Islet of Langerhans (tissue), 1 donor: ENCODE measurements at regions not wholly inside any gene's neighbourhood (a gene's known extent, or its start where the extent isn't known, plus 50 kb on each side); places are given as distances from the start of the nearest gene placed in this dataset.
"Not testable (repeated sequence)": the region's sequence is repeated elsewhere in the genome, so short reads cannot be mapped to it uniquely, and the experiment has no call there.

ENCODE experiments used
- FAIRE-seq: peaks from one replicate; lab custom pipeline; 2011; peaks lifted over from hg19 to GRCh38; lab: Jason Lieb, UNC

GRCh38 chr14:97804056-97804455 lies 1006.9 kb downstream of the VRK1 start:
- FAIRE-seq: no peak

GRCh38 chr14:97806891-97807290 lies 1009.7 kb downstream of the VRK1 start:
- FAIRE-seq: no peak

- not testable (repeated sequence) for FAIRE-seq
Measured at GRCh38 chr14:97808541-97808940, 1011.4 kb downstream of the VRK1 start.

GRCh38 chr14:97813556-97813955 lies 1016.4 kb downstream of the VRK1 start:
- FAIRE-seq: no peak

- FAIRE-seq: no peak
Measured at GRCh38 chr14:97820781-97821180, 1023.6 kb downstream of the VRK1 start.

GRCh38 chr14:97824218-97824617 lies 1027.0 kb downstream of the VRK1 start:
- no peak for FAIRE-seq

- no peak for FAIRE-seq
Measured at GRCh38 chr14:97827746-97828145, 1030.6 kb downstream of the VRK1 start.

GRCh38 chr14:97832776-97833175 lies 1035.6 kb downstream of the VRK1 start:
- no peak for FAIRE-seq

- FAIRE-seq: no peak
Measured at GRCh38 chr14:97838986-97839385, 1041.8 kb downstream of the VRK1 start.

GRCh38 chr14:97840159-97840558 lies 1043.0 kb downstream of the VRK1 start:
- no peak for FAIRE-seq

GRCh38 chr14:97841762-97842161 lies 1044.6 kb downstream of the VRK1 start:
- FAIRE-seq: no peak

- no peak for FAIRE-seq
Measured at GRCh38 chr14:97843066-97843465, 1045.9 kb downstream of the VRK1 start.

- no peak for FAIRE-seq
Measured at GRCh38 chr14:97844042-97844441, 1046.9 kb downstream of the VRK1 start.

GRCh38 chr14:97846156-97846555 lies 1049.0 kb downstream of the VRK1 start:
- no peak for FAIRE-seq

GRCh38 chr14:97848317-97848980 lies 1051.3 kb downstream of the VRK1 start:
- no peak for FAIRE-seq

- no peak for FAIRE-seq
Measured at GRCh38 chr14:97850466-97850865, 1053.3 kb downstream of the VRK1 start.

GRCh38 chr14:97850886-97851285 lies 1053.7 kb downstream of the VRK1 start:
- no peak for FAIRE-seq

GRCh38 chr14:97851428-97851995 lies 1054.3 kb downstream of the VRK1 start:
- no peak for FAIRE-seq

- FAIRE-seq: no peak
Measured at GRCh38 chr14:97854918-97855317, 1057.7 kb downstream of the VRK1 start.

GRCh38 chr14:97866195-97866594 lies 1069.0 kb downstream of the VRK1 start:
- FAIRE-seq: no peak

GRCh38 chr14:97866664-97867063 lies 1069.5 kb downstream of the VRK1 start:
- FAIRE-seq: no peak

GRCh38 chr14:97873291-97873690 lies 1076.1 kb downstream of the VRK1 start:
- FAIRE-seq: no peak

- no peak for FAIRE-seq
Measured at GRCh38 chr14:97874394-97874793, 1077.2 kb downstream of the VRK1 start.

- no peak for FAIRE-seq
Measured at GRCh38 chr14:97878206-97878605, 1081.0 kb downstream of the VRK1 start.
